ENCODE measurements at regions not wholly inside any gene's neighbourhood (a gene's known extent, or its start where the extent isn't known, plus 50 kb on each side); places are given as distances from the start of the nearest gene placed in this dataset.

GRCh38 chr1:232114985-232115384 is 488.4 kb downstream of the DISC1 start:
- TF ChIP-seq CTCF (IDR thresholded peaks at IDR 0.05; ENCODE audit: low read depth, low read length, missing control alignments) = no peak
- no peak for DNase-seq (ENCODE audit: low read depth)
- H3K4me3 ChIP-seq (ENCODE audit: low read depth, low read length) = no peak overlapping the region

- TF ChIP-seq CTCF (IDR thresholded peaks at IDR 0.05; ENCODE audit: low read depth, low read length, missing control alignments) = no peak
- H3K4me3 ChIP-seq (ENCODE audit: low read depth, low read length) = no peak overlapping the region
- DNase-seq (ENCODE audit: low read depth) = no peak
Measured at GRCh38 chr1:232112076-232112475, 485.5 kb downstream of the DISC1 start.

GRCh38 chr1:232111611-232112010 is 485.0 kb downstream of the DISC1 start:
- DNase-seq (ENCODE audit: low read depth) = no peak
- H3K4me3 ChIP-seq (ENCODE audit: low read depth, low read length) = no peak overlapping the region
- no peak for TF ChIP-seq CTCF (IDR thresholded peaks at IDR 0.05; ENCODE audit: low read depth, low read length, missing control alignments)

- H3K4me3 ChIP-seq (ENCODE audit: low read depth, low read length) = no peak overlapping the region
- no peak for TF ChIP-seq CTCF (IDR thresholded peaks at IDR 0.05; ENCODE audit: low read depth, low read length, missing control alignments)
- no peak for DNase-seq (ENCODE audit: low read depth)
Measured at GRCh38 chr1:232110281-232111090, 483.9 kb downstream of the DISC1 start.

GRCh38 chr1:232109391-232109790 is 482.8 kb downstream of the DISC1 start:
- H3K4me3 ChIP-seq (ENCODE audit: low read depth, low read length) = no peak overlapping the region
- no peak for TF ChIP-seq CTCF (IDR thresholded peaks at IDR 0.05; ENCODE audit: low read depth, low read length, missing control alignments)
- no peak for DNase-seq (ENCODE audit: low read depth)

GRCh38 chr1:232108598-232108997 is 482.0 kb downstream of the DISC1 start:
- no peak for DNase-seq (ENCODE audit: low read depth)
- H3K4me3 ChIP-seq (ENCODE audit: low read depth, low read length) = no peak overlapping the region
- TF ChIP-seq CTCF (IDR thresholded peaks at IDR 0.05; ENCODE audit: low read depth, low read length, missing control alignments) = no peak

- TF ChIP-seq CTCF (IDR thresholded peaks at IDR 0.05; ENCODE audit: low read depth, low read length, missing control alignments) = no peak
- H3K4me3 ChIP-seq (ENCODE audit: low read depth, low read length) = no peak overlapping the region
- no peak for DNase-seq (ENCODE audit: low read depth)
Measured at GRCh38 chr1:232106415-232106814, 479.8 kb downstream of the DISC1 start.
